ENCODE measurements at regions not wholly inside any gene's neighbourhood (a gene's known extent, or its start where the extent isn't known, plus 50 kb on each side); places are given as distances from the start of the nearest gene placed in this dataset.

- Histone ChIP-seq H3K4me1 (ENCODE audit: control insufficient read depth in 1 of 2, insufficient read depth in 2 of 2, low read length in 2 of 2) (no peaks in the 10 kb centered on the region), H3K36me3 (ENCODE audit: control insufficient read depth in 1 of 2, insufficient read depth in 2 of 2, low read length in 2 of 2) (no peaks in the 10 kb centered on the region), H3K27ac (ENCODE audit: low read length) (no peak overlapping the region), H3K4me3 (ENCODE audit: low read depth in 1 of 2, low read length in 2 of 2) (no peak overlapping the region), H3K9me3 (ENCODE audit: control insufficient read depth in 1 of 2, low read length in 2 of 2) (no peaks in the 10 kb centered on the region), H3K27me3 (ENCODE audit: low read depth, low read length) (no peaks in the 10 kb centered on the region)
Measured at GRCh38 chr13:22173610-22174009, 502.7 kb downstream of the FGF9 start.

- Histone ChIP-seq H3K27me3 (ENCODE audit: low read depth, low read length) (no peaks in the 10 kb centered on the region), H3K27ac (ENCODE audit: low read length) (no peak overlapping the region), H3K9me3 (ENCODE audit: control insufficient read depth in 1 of 2, low read length in 2 of 2) (no peaks in the 10 kb centered on the region)
Measured at GRCh38 chr13:22175241-22175640, 504.4 kb downstream of the FGF9 start.

GRCh38 chr13:22175815-22176214 is 504.9 kb downstream of the FGF9 start:
- Histone ChIP-seq H3K27ac (ENCODE audit: low read length) (no peak overlapping the region), H3K4me1 (ENCODE audit: control insufficient read depth in 1 of 2, insufficient read depth in 2 of 2, low read length in 2 of 2) (no peaks in the 10 kb centered on the region), H3K36me3 (ENCODE audit: control insufficient read depth in 1 of 2, insufficient read depth in 2 of 2, low read length in 2 of 2) (no peaks in the 10 kb centered on the region), H3K4me3 (ENCODE audit: low read depth in 1 of 2, low read length in 2 of 2) (no peak overlapping the region), H3K27me3 (ENCODE audit: low read depth, low read length) (no peaks in the 10 kb centered on the region), H3K9me3 (ENCODE audit: control insufficient read depth in 1 of 2, low read length in 2 of 2) (no peaks in the 10 kb centered on the region)

More at GRCh38 chr13:22175241-22175640, 504.4 kb downstream of the FGF9 start:
- H3K4me3 ChIP-seq (ENCODE audit: low read depth in 1 of 2, low read length in 2 of 2), result no peak overlapping the region
- H3K36me3 ChIP-seq (ENCODE audit: control insufficient read depth in 1 of 2, insufficient read depth in 2 of 2, low read length in 2 of 2), result no peaks in the 10 kb centered on the region
- H3K4me1 ChIP-seq (ENCODE audit: control insufficient read depth in 1 of 2, insufficient read depth in 2 of 2, low read length in 2 of 2), result no peaks in the 10 kb centered on the region

- Histone ChIP-seq H3K36me3 (ENCODE audit: control insufficient read depth in 1 of 2, insufficient read depth in 2 of 2, low read length in 2 of 2) (no peaks in the 10 kb centered on the region), H3K4me3 (ENCODE audit: low read depth in 1 of 2, low read length in 2 of 2) (no peak overlapping the region), H3K4me1 (ENCODE audit: control insufficient read depth in 1 of 2, insufficient read depth in 2 of 2, low read length in 2 of 2) (no peaks in the 10 kb centered on the region), H3K27me3 (ENCODE audit: low read depth, low read length) (no peaks in the 10 kb centered on the region), H3K27ac (ENCODE audit: low read length) (no peak overlapping the region), H3K9me3 (ENCODE audit: control insufficient read depth in 1 of 2, low read length in 2 of 2) (no peaks in the 10 kb centered on the region)
Measured at GRCh38 chr13:22176968-22177520, 506.2 kb downstream of the FGF9 start.

- Histone ChIP-seq H3K36me3 (ENCODE audit: control insufficient read depth in 1 of 2, insufficient read depth in 2 of 2, low read length in 2 of 2) (no peaks in the 10 kb centered on the region), H3K4me3 (ENCODE audit: low read depth in 1 of 2, low read length in 2 of 2) (no peak overlapping the region), H3K27me3 (ENCODE audit: low read depth, low read length) (no peaks in the 10 kb centered on the region), H3K4me1 (ENCODE audit: control insufficient read depth in 1 of 2, insufficient read depth in 2 of 2, low read length in 2 of 2) (no peaks in the 10 kb centered on the region), H3K27ac (ENCODE audit: low read length) (no peak overlapping the region), H3K9me3 (ENCODE audit: control insufficient read depth in 1 of 2, low read length in 2 of 2) (no peaks in the 10 kb centered on the region)
Measured at GRCh38 chr13:22178878-22179277, 508.0 kb downstream of the FGF9 start.

- Histone ChIP-seq H3K36me3 (ENCODE audit: control insufficient read depth in 1 of 2, insufficient read depth in 2 of 2, low read length in 2 of 2) (no peaks in the 10 kb centered on the region), H3K9me3 (ENCODE audit: control insufficient read depth in 1 of 2, low read length in 2 of 2) (no peaks in the 10 kb centered on the region), H3K27ac (ENCODE audit: low read length) (no peak overlapping the region), H3K4me1 (ENCODE audit: control insufficient read depth in 1 of 2, insufficient read depth in 2 of 2, low read length in 2 of 2) (no peaks in the 10 kb centered on the region), H3K4me3 (ENCODE audit: low read depth in 1 of 2, low read length in 2 of 2) (no peak overlapping the region), H3K27me3 (ENCODE audit: low read depth, low read length) (no peaks in the 10 kb centered on the region)
Measured at GRCh38 chr13:22187329-22187728, 516.5 kb downstream of the FGF9 start.

GRCh38 chr13:22189176-22190048 is 518.5 kb downstream of the FGF9 start:
- H3K27me3 ChIP-seq (ENCODE audit: low read depth, low read length), result no peaks in the 10 kb centered on the region
- no peaks in the 10 kb centered on the region for H3K36me3 ChIP-seq (ENCODE audit: control insufficient read depth in 1 of 2, insufficient read depth in 2 of 2, low read length in 2 of 2)
- no peak overlapping the region for H3K4me3 ChIP-seq (ENCODE audit: low read depth in 1 of 2, low read length in 2 of 2)
- H3K9me3 ChIP-seq (ENCODE audit: control insufficient read depth in 1 of 2, low read length in 2 of 2), result no peaks in the 10 kb centered on the region
- H3K27ac ChIP-seq (ENCODE audit: low read length), result no peak overlapping the region
- no peaks in the 10 kb centered on the region for H3K4me1 ChIP-seq (ENCODE audit: control insufficient read depth in 1 of 2, insufficient read depth in 2 of 2, low read length in 2 of 2)

- Histone ChIP-seq H3K36me3 (ENCODE audit: control insufficient read depth in 1 of 2, insufficient read depth in 2 of 2, low read length in 2 of 2) (no peaks in the 10 kb centered on the region), H3K27me3 (ENCODE audit: low read depth, low read length) (no peaks in the 10 kb centered on the region), H3K27ac (ENCODE audit: low read length) (no peak overlapping the region), H3K4me1 (ENCODE audit: control insufficient read depth in 1 of 2, insufficient read depth in 2 of 2, low read length in 2 of 2) (no peaks in the 10 kb centered on the region), H3K9me3 (ENCODE audit: control insufficient read depth in 1 of 2, low read length in 2 of 2) (no peaks in the 10 kb centered on the region), H3K4me3 (ENCODE audit: low read depth in 1 of 2, low read length in 2 of 2) (no peak overlapping the region)
Measured at GRCh38 chr13:22193070-22193469, 522.2 kb downstream of the FGF9 start.

GRCh38 chr13:22194106-22194805 is 523.4 kb downstream of the FGF9 start:
- Histone ChIP-seq H3K9me3 (ENCODE audit: control insufficient read depth in 1 of 2, low read length in 2 of 2) (no peaks in the 10 kb centered on the region), H3K36me3 (ENCODE audit: control insufficient read depth in 1 of 2, insufficient read depth in 2 of 2, low read length in 2 of 2) (no peaks in the 10 kb centered on the region), H3K27ac (ENCODE audit: low read length) (no peak overlapping the region), H3K4me1 (ENCODE audit: control insufficient read depth in 1 of 2, insufficient read depth in 2 of 2, low read length in 2 of 2) (no peaks in the 10 kb centered on the region), H3K27me3 (ENCODE audit: low read depth, low read length) (no peaks in the 10 kb centered on the region), H3K4me3 (ENCODE audit: low read depth in 1 of 2, low read length in 2 of 2) (no peak overlapping the region)

- no peaks in the 10 kb centered on the region for H3K36me3 ChIP-seq (ENCODE audit: control insufficient read depth in 1 of 2, insufficient read depth in 2 of 2, low read length in 2 of 2)
- no peaks in the 10 kb centered on the region for H3K9me3 ChIP-seq (ENCODE audit: control insufficient read depth in 1 of 2, low read length in 2 of 2)
- no peak overlapping the region for H3K4me3 ChIP-seq (ENCODE audit: low read depth in 1 of 2, low read length in 2 of 2)
- H3K4me1 ChIP-seq (ENCODE audit: control insufficient read depth in 1 of 2, insufficient read depth in 2 of 2, low read length in 2 of 2), result no peaks in the 10 kb centered on the region
- no peaks in the 10 kb centered on the region for H3K27me3 ChIP-seq (ENCODE audit: low read depth, low read length)
- H3K27ac ChIP-seq (ENCODE audit: low read length), result no peak overlapping the region
Measured at GRCh38 chr13:22195726-22196125, 524.9 kb downstream of the FGF9 start.

- no peaks in the 10 kb centered on the region for H3K9me3 ChIP-seq (ENCODE audit: control insufficient read depth in 1 of 2, low read length in 2 of 2)
Measured at GRCh38 chr13:22196777-22197176, 525.9 kb downstream of the FGF9 start.

More at GRCh38 chr13:22196777-22197176, 525.9 kb downstream of the FGF9 start:
- no peaks in the 10 kb centered on the region for H3K27me3 ChIP-seq (ENCODE audit: low read depth, low read length)
- H3K4me1 ChIP-seq (ENCODE audit: control insufficient read depth in 1 of 2, insufficient read depth in 2 of 2, low read length in 2 of 2), result no peaks in the 10 kb centered on the region
- no peak overlapping the region for H3K27ac ChIP-seq (ENCODE audit: low read length)
- H3K36me3 ChIP-seq (ENCODE audit: control insufficient read depth in 1 of 2, insufficient read depth in 2 of 2, low read length in 2 of 2), result no peaks in the 10 kb centered on the region
- no peak overlapping the region for H3K4me3 ChIP-seq (ENCODE audit: low read depth in 1 of 2, low read length in 2 of 2)
